ENCODE measurements at regions not wholly inside any gene's neighbourhood (a gene's known extent, or its start where the extent isn't known, plus 50 kb on each side); places are given as distances from the start of the nearest gene placed in this dataset.
A peak's percentile ranks its signal among the peaks of the same experiment; 100 is the strongest.
"Not testable (repeated sequence)": the region's sequence is repeated elsewhere in the genome, so short reads cannot be mapped to it uniquely, and the experiment has no call there.

DNA sequence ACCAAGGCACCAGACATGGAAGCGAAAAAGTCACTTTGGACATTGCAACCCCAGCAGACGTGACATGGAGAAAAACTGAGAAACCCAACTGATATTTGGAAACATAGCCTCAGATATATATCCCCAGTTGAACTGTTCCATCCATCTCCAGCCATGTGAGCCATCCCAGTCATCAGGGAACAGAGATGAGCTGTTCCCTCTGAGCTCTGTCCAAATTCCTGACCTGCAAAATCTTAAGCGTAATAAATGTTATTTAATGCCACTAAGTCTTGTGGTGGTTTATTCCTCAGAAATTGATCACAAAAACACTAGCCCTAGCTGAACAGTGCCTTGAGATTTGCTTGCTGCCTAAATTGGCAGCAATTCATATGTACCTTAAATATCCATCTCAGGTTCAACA, 182.8 kb downstream of the NRP2 start:
- DNase-seq (ENCODE audit: low read depth, low spot score), result no peak

DNA sequence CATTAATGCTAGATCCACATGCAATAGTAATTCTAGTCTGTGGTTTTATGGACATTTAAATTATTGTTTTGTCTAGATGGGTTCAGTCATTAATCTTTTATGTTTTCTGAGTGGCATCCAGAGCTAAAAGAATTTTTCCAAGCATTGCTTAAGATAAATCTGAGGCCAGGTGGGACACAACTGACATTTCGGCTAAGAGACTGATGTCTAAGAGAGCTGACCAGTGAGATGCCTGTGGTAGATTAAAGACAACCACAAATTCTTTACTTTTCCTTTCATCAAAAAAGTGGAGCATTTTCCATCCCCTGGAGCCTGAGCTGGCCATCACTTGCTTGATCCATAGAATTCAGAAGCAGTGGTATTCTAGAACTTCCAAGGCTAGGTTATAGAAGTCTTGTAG, 182.2 kb downstream of the NRP2 start:
- no peak for DNase-seq (ENCODE audit: low read depth, low spot score)

DNA sequence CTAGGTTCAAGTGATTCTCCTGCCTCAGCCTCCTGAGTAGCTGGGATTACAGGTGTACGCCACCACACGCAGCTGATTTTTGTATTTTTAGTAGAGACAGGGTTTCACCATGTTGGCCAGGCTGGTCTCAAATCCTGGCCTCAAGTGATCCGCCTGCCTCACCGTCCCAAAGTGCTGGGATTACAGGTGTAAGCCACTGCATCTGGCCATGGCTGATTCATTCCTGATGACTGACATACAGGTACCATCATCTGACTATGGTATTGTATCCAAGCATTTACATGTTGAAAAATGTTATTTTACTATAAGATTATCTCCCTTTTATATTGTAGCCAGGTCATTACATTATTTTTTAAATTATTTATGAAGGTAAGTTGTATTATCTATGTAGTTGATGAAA, 180.5 kb downstream of the NRP2 start:
- DNase-seq (ENCODE audit: low read depth, low spot score), result not testable (repeated sequence)

DNA sequence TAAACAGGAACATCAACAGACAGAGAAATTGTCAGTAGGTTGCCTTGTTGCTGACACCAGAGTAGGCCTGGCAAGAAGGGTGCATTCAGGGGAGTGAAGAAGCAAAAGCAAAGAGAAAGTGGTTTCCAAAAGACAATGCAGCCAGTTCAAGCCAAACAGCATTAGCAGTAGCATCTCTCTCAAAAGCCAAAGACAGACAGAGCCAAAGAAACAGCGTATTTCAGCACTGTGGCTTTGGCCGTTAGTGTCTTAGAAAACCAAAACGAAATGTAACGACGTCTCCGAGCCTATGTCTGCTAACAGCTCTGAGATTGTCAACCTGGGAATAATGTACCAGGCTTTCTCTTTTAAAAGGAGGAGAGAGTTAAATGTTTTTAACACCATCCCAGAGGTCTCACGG, 178.6 kb downstream of the NRP2 start:
- no peak for DNase-seq (ENCODE audit: low read depth, low spot score)

DNA sequence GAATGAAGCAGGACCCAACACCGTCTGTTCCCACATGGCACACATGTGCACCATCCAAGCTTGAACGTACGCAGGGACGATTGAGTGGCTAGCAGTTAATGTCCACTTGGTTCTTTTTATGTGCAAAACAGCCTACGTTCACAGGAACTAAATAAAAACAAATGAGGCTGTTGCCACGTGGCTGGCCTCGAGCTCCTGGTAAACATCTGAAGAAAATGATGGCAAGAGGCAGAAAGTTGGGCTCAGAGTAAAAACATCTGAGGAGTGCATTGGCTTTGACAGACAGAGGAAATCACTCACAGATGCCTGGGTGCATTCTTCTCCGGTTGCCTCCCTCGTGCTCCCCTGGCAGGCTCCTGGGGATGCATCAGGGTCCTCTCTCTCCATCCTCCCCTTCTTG, 177.9 kb downstream of the NRP2 start:
- DNase-seq (ENCODE audit: low read depth, low spot score), result no peak

DNA sequence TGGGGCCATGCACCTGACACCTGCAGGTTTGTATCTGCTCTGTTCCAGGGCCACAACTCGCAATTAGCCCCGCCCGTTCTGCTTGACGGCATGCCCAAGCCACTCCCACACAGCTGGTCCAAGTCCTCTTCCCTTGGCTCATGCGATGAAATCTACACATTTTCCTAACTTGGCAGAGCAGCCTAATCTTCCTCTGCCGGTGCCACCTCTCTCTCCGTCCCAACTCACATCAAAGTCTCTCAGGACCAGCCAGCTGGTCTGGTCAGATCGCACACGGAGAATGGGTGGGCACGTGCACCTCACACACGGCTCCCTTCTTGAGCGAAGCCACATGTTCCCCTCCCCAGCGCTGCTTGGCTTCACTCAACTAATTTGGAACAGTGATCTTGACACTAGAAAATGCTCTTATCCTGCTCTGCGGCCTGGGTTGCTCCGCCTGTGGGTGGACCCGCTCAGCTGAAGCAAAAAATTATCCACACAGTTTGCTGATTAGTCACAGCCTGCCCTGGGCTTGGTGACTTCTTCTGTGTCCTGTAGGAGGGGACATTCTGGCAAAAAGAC, 176.7 kb downstream of the NRP2 start:
- DNase-seq (ENCODE audit: low read depth, low spot score), result no peak

DNA sequence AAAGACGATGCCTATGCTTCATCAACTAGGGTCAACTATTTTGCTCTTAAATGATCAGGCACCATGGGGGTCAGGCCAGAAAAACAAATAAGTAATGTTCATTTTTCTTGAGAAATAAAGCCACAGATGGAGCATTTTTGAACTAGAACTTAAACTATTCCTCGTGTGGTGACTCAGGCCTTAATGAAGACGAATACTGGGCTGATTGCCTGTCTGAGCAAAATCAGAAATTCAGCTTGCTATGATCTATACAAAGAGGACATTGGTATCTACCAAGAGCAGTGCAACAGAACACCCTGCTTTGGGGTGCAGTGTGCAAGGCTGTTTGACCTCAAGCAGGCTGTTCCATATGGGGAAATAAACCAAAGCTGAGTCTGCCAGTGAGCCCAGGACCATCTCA, 176.0 kb downstream of the NRP2 start:
- no peak for DNase-seq (ENCODE audit: low read depth, low spot score)

DNA sequence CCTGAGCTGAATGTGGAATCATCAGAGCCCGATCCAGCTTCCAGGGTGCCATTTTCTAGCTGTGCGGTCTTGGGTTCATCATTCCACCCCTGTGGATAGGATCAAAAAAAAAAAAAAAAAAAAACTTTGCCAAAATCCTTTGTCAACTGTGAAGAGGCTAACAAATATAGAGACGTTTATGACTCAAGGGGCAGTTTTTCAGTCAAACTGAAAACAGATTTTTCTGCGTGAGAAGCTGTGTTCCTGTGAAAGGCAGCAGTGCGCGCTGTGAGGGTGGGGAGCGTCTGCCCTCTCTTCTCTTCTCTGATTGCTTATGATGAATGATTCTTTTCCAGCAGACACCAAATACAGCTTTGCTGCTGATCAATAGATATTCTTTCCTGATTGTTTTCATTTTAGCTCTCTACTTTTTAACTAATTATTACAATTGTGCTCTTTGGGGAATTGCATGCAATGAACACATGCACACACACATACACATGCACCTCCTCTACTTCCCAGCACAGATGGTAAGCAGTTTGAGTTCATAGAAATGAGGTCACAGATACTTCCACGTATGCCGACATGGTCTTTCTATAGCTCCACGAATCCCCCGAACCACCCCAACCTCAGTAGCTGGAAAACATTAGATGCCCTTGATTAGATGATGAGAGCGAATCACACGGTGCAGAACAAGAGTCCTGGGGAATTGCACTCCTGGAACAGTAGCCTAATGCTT, 175.4 kb downstream of the NRP2 start:
- DNase-seq (ENCODE audit: low read depth, low spot score), result no peak

DNA sequence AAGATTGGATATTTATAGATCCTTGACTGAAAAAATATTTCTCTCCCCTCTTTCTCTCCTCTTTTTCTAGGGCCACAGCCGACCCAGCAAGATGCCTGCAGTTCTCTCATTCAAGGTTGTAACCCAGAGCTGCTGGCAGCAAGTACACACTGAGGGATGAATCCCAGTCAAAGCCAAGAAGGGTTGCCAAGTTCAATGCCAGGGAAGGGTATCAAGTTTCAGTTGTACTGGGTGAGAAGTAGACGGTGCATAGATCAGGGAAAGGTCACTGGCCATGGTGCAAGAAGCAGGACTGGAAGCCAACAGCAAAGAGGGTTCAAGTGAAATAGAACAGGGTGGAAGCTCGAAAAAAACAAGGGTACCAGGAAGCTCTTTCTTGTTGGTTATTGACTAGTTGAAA, 170.2 kb downstream of the NRP2 start:
- no peak for DNase-seq (ENCODE audit: low read depth, low spot score)

DNA sequence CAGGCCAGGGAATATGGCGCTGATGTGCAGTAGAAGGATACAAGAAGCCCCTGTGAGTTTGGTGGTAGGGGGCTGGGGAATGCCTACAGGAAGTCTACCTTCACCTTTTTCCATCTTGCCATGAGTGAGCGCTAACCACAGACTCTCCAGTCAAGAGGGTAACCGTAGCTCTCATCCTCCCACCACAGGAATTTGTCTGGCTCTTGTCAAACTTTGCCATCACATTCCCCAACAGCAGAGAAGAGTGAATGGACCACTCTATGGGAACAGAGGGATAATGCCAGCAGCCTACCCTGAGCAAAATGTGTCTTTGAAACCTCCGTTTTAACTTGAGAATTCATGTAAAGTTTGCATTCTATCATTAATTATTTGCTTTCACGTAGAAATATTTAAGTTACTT, 168.3 kb downstream of the NRP2 start:
- peak; percentile 55 for DNase-seq (ENCODE audit: low read depth, low spot score)

DNA sequence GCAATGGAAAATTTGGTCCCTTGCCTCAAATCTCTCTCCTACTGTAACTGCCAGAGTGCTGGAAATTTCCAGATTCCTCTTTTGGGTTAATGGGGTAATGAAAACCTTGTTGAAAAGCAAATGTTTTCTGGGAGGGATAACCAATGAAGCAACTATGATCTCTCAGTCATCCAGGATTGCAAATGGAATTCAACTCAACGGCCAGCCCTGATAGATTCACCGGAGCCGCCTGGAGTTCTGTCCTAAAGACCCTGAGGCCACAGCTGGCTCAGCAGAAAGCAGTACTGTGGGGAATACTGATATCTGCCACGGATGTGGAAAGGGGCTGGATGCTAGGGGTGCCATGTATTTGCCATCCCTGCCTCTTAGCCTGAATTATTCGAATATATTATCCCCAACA, 167.8 kb downstream of the NRP2 start:
- peak; percentile 30 for DNase-seq (ENCODE audit: low read depth, low spot score)

DNA sequence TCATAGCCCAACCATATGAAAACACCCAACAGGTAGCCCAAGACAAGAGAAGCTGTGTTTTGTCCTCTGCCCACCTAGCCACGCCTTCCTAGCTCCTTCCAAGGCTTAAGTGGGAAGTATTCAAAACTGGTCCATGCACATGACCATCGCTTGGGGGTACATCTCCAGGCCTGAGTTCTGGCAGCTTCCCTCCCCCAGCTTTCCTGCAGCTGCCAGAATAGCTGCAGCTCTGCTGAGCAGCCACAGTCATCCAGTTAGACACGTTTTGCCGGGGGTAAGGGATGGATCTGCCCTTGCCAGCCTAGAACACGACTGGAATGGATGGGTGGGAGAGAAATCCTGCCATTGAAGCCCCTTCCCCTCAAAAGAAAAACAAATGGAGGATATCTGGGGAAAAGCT, 166.8 kb downstream of the NRP2 start:
- peak; percentile 50 for DNase-seq (ENCODE audit: low read depth, low spot score)

DNA sequence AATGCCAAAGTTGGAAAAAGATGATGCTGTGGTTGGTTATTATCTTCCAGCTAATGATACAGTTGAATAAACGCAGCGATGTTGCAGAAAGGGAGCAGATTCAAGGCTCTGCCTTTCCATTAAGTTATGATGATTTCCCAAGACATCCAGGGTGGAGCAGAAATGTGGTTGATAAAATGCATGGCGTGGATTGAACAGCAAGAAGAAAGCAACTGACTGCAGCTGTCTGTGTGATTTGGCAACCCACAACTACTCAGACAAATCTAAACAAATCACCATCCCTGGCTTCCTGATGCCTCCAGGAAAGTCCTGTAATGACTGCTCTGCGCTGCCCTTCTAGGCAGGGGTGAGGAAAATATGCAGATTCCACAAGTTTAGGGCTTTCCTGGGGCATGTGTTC, 166.3 kb downstream of the NRP2 start:
- no peak for DNase-seq (ENCODE audit: low read depth, low spot score)
